GM12872 (cell line): ENCODE measurements at regions not wholly inside any gene's neighbourhood (a gene's known extent, or its start where the extent isn't known, plus 50 kb on each side); places are given as distances from the start of the nearest gene placed in this dataset.

Experiments used
- TF ChIP-seq, protein P1 (sequence below): IDR thresholded peaks from 3 replicates; pipeline ENCODE4 v1.5.1; 2011; ENCODE audit warnings: low read depth, mild to moderate bottlenecking, low read length, moderate library complexity; ENCODE audit not compliant: insufficient read depth

GRCh38 chr6:18725449-18725848 is 338.3 kb downstream of the RNF144B start:
- TF ChIP-seq, protein P1, sequence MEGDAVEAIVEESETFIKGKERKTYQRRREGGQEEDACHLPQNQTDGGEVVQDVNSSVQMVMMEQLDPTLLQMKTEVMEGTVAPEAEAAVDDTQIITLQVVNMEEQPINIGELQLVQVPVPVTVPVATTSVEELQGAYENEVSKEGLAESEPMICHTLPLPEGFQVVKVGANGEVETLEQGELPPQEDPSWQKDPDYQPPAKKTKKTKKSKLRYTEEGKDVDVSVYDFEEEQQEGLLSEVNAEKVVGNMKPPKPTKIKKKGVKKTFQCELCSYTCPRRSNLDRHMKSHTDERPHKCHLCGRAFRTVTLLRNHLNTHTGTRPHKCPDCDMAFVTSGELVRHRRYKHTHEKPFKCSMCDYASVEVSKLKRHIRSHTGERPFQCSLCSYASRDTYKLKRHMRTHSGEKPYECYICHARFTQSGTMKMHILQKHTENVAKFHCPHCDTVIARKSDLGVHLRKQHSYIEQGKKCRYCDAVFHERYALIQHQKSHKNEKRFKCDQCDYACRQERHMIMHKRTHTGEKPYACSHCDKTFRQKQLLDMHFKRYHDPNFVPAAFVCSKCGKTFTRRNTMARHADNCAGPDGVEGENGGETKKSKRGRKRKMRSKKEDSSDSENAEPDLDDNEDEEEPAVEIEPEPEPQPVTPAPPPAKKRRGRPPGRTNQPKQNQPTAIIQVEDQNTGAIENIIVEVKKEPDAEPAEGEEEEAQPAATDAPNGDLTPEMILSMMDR = no peak

- TF ChIP-seq, protein P1 = no peak
These were observed 346.9 kb downstream of the RNF144B start for GRCh38 chr6:18733921-18734550.

DNA sequence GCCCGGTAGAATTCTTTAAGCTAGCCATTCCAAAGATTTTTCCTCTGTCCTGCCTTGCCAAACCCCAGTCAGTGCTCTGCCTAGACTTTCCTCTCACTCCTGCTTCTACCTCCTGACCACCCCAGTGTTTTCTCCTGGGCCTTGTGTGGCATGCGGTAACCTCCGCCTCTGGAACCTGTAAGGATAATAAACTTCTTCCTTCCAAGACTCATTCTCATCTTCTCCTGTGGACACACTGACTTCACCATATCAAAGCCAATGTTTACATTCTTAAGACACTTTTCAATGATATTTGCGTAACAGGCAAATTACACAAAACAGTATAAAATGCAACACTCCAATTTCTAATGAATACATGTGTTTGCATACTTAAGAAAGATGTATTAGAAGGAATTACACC is 354.6 kb downstream of the RNF144B start:
- TF ChIP-seq, protein P1 = no peak

- TF ChIP-seq, protein P1 = no peak
These were observed 355.3 kb downstream of the RNF144B start for GRCh38 chr6:18742406-18742805.

DNA sequence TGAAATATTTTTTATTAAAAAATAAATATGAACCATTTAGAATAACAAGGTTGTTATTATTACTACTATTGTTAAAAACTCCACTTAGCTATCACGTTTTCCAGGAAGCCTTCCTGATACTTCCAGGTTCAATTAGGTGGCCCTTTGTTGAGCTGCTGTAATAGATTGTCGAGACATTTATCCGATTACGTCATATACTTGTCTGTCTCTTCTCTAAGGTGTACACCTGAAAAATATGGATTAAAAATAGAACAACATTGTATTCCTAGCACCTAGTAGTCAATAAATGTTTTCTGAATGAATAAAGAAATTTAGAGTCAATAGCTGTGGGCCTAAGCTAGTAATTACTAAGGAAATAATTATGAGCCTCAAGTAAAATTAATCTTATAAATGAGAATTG is 359.6 kb downstream of the RNF144B start:
- TF ChIP-seq, protein P1 = no peak

- TF ChIP-seq, protein P1 = no peak
These were observed 361.2 kb downstream of the RNF144B start for GRCh38 chr6:18748314-18748713.

GRCh38 chr6:18752278-18753068 is 365.3 kb downstream of the RNF144B start:
- TF ChIP-seq, protein P1 = no peak
